Endothelial cell of umbilical vein (primary cell): ENCODE measurements at regions not wholly inside any gene's neighbourhood (a gene's known extent, or its start where the extent isn't known, plus 50 kb on each side); places are given as distances from the start of the nearest gene placed in this dataset.

Experiments used
- BruUV-seq: library from RNA; stranded (reverse); fragments of 400-500 nt; replicated peaks from 2 replicates; lab custom pipeline; 2021; lab: Mats Ljungman, UMichigan
- CTCF ChIA-PET: fragments of 300-600, 350-600 bp; sonication (Branson Sonifier 250); formaldehyde crosslinking; loops from one replicate; lab custom pipeline; 2021; ENCODE audit warnings: antibody characterized with exemption, inconsistent platforms; lab: Charles Lee
- POLR2A ChIA-PET: fragments of 300-600, 350-600 bp; sonication (Branson Sonifier 250); formaldehyde crosslinking; loops from one replicate; lab custom pipeline; 2021; ENCODE audit warnings: antibody characterized with exemption, inconsistent platforms; lab: Charles Lee
- DNase-seq: peaks from one replicate; pipeline ENCODE4 v3.0.0-alpha.2; 2011; ENCODE audit warnings: low read depth, low spot score
- FAIRE-seq: peaks from 2 replicates; lab custom pipeline; 2011; peaks lifted over from hg19 to GRCh38; lab: Jason Lieb, UNC
- H2AFZ ChIP-seq: 2 replicates; pipeline ENCODE4 v1.6.0; 2012; ENCODE audit warnings: low read depth, low read length, control low read depth, inconsistent platforms
- H3K27ac ChIP-seq: 2 replicates; pipeline ENCODE4 v1.5.1; 2011; ENCODE audit warnings: low read depth, mild to moderate bottlenecking, control low read depth, low read length, moderate library complexity; ENCODE audit not compliant: insufficient read depth
- H3K27me3 ChIP-seq, 2 experiments: 2 replicates each; pipeline versions ENCODE4 v1.6.0 to v1.6.1; 2011; ENCODE audit warnings: low read length in 2 of 2, mixed read lengths in 1 of 2; ENCODE audit not compliant: control insufficient read depth in 2 of 2, insufficient read depth in 2 of 2
- H3K36me3 ChIP-seq, 2 experiments: 2 replicates in 1 of 2; 3 replicates in 1 of 2; pipeline ENCODE4 v1.5.1; 2011; ENCODE audit warnings: low read length in 2 of 2, mild to moderate bottlenecking in 1 of 2, moderate library complexity in 1 of 2; ENCODE audit not compliant: control insufficient read depth in 2 of 2, insufficient read depth in 2 of 2; ENCODE audit errors: extremely low read depth in 1 of 2
- H3K4me1 ChIP-seq: 3 replicates; pipeline ENCODE4 v1.5.1; 2011; ENCODE audit warnings: mild to moderate bottlenecking, low read length; ENCODE audit not compliant: control insufficient read depth, insufficient read depth; ENCODE audit errors: extremely low read depth
- H3K4me2 ChIP-seq: 2 replicates; pipeline ENCODE4 v1.6.1; 2011; ENCODE audit warnings: low read length, control low read depth, mixed read lengths; ENCODE audit not compliant: insufficient read depth
- H3K4me3 ChIP-seq, 3 experiments: fragments of 200-600 bp in 1 of 3; sonication (generic), shearing (Covaris generic) in 1 of 3; replicated peaks in 1 of 3; 2 replicates each; pipeline ENCODE4 v1.5.1; 2011 to 2016; ENCODE audit warnings: control low read depth in 3 of 3, low read length in 3 of 3, mild to moderate bottlenecking in 2 of 3, inconsistent platforms in 1 of 3, low read depth in 1 of 3, moderate library complexity in 1 of 3; ENCODE audit not compliant: insufficient read depth in 1 of 3
- H3K79me2 ChIP-seq: 2 replicates; pipeline ENCODE4 v1.6.0; 2012; ENCODE audit warnings: low read length, inconsistent platforms; ENCODE audit not compliant: control insufficient read depth, insufficient read depth
- H3K9ac ChIP-seq: replicated peaks from 2 replicates; pipeline ENCODE3; 2011; ENCODE audit warnings: low read length, control low read depth; ENCODE audit not compliant: insufficient read depth; ENCODE audit errors: extremely low read depth
- H3K9me1 ChIP-seq: replicated peaks from 3 replicates; pipeline ENCODE4 v1.6.0; 2011; ENCODE audit warnings: mild to moderate bottlenecking, low read length; ENCODE audit not compliant: control insufficient read depth, insufficient read depth; ENCODE audit errors: extremely low read depth
- H3K9me3 ChIP-seq: replicated peaks from 2 replicates; pipeline ENCODE4 v1.5.1; 2012; ENCODE audit warnings: low read length, inconsistent platforms; ENCODE audit not compliant: control insufficient read depth, insufficient read depth
- H4K20me1 ChIP-seq: replicated peaks from 2 replicates; pipeline ENCODE3; 2011; ENCODE audit warnings: mild to moderate bottlenecking, low read length; ENCODE audit not compliant: control insufficient read depth, insufficient read depth; ENCODE audit errors: extremely low read depth
- CTCF ChIP-seq, 2 donors: IDR thresholded peaks; 1 replicate in 1 of 2; 2 replicates in 1 of 2; pipeline ENCODE4 v1.5.1; 2011; ENCODE audit warnings: low read length in 2 of 2, mild to moderate bottlenecking in 2 of 2, moderate library complexity in 2 of 2, control low read depth in 1 of 2, inconsistent platforms in 1 of 2, low read depth in 1 of 2; ENCODE audit not compliant: insufficient read depth in 1 of 2; ENCODE audit errors: extremely low read depth in 1 of 2
- EZH2 ChIP-seq: IDR thresholded peaks from 2 replicates; pipeline ENCODE4 v1.6.1; 2012; ENCODE audit warnings: borderline replicate concordance, low read depth, mild to moderate bottlenecking, moderate library complexity, low read length, inconsistent platforms; ENCODE audit not compliant: severe bottlenecking
- FOS ChIP-seq: IDR thresholded peaks from 2 replicates; pipeline ENCODE4 v1.6.1; 2011; ENCODE audit warnings: mild to moderate bottlenecking, low read length, moderate library complexity, borderline replicate concordance; ENCODE audit not compliant: insufficient read depth
- GATA2 ChIP-seq: IDR thresholded peaks from 2 replicates; pipeline ENCODE4 v1.7.0; 2011; ENCODE audit warnings: low read depth, mild to moderate bottlenecking, moderate library complexity, mixed read lengths, low read length; ENCODE audit not compliant: insufficient read length, insufficient read depth
- JUN ChIP-seq: IDR thresholded peaks from 2 replicates; pipeline ENCODE4 v1.6.1; 2011; ENCODE audit warnings: borderline replicate concordance, low read depth; ENCODE audit not compliant: insufficient read length, insufficient read depth
- MAX ChIP-seq: IDR thresholded peaks from 2 replicates; pipeline ENCODE4 v1.6.1; 2011; ENCODE audit not compliant: insufficient read depth, insufficient read length
- MYC ChIP-seq: IDR thresholded peaks from one replicate; pipeline ENCODE4 v1.6.1; 2011; ENCODE audit warnings: mild to moderate bottlenecking, low read depth, low read length
- POLR2A ChIP-seq: IDR thresholded peaks from 2 replicates; pipeline ENCODE4 v1.6.1; 2012; ENCODE audit warnings: low read depth, mild to moderate bottlenecking, control low read depth, low read length
- POLR2AphosphoS5 ChIP-seq: IDR thresholded peaks from 2 replicates; pipeline ENCODE4 v1.6.1; 2012; ENCODE audit warnings: low read depth, mild to moderate bottlenecking, control low read depth, low read length, moderate library complexity; ENCODE audit not compliant: insufficient read depth
- dilution Hi-C: fragments of 300-500 bp; cut with MboI; formaldehyde crosslinking; loops from one replicate; pipeline ENCODE4 v1.15.0; 2019; ENCODE audit warnings: low sequenced_read_pairs; ENCODE audit not compliant: extremely low pct_ligation_motif_present
- intact Hi-C: fragments of 100-400 bp; cut with micrococcal nuclease; formaldehyde crosslinking; loops from one replicate; pipeline ENCODE4 v1.10.0; 2022

GRCh38 chrX:13102636-13103035, 58.2 kb upstream of the FAM9C start:
- Histone ChIP-seq H3K9ac (peak overlapping the region; percentile 31), H3K4me1 (peaks cover 49% of the 10 kb centered on the region), H3K27me3 (no peaks in the 10 kb centered on the region), H2AFZ (no peak overlapping the region), H3K36me3 (no peaks in the 10 kb centered on the region), H3K4me3 (no peak overlapping the region), H3K9me3 (no peaks in the 10 kb centered on the region), H3K79me2 (no peaks in the 10 kb centered on the region), H3K4me2 (peak overlapping the region; percentile 29), H3K9me1 (no peaks in the 10 kb centered on the region), H3K27ac (peak overlapping the region; percentile 80), H4K20me1 (no peaks in the 10 kb centered on the region)
- CTCF ChIA-PET = interaction anchor here (0.9 to 1.3 kb wide), 3 partner anchors 121 to 386 kb away, joined by 3 to 5 read pairs (median 5); no protein-coding TSS in a partner anchor
- peak; percentile 51 for DNase-seq
- dilution Hi-C loops (no loop called here), intact Hi-C loops (loop anchor here (1.0 to 5.0 kb wide), 3 partner anchors 8 to 385 kb away; no protein-coding TSS in a partner anchor)
- POLR2A ChIA-PET = interaction anchor here (1.0 kb wide), 1 partner anchor 21 kb away, joined by 3 read pairs; no protein-coding TSS in a partner anchor
- TF ChIP-seq MYC = no peak
- no peak for TF ChIP-seq GATA2
- no peak for TF ChIP-seq CTCF (IDR thresholded peaks at IDR 0.05; ENCODE audit: extremely low read depth in 1 of 2, insufficient read depth in 1 of 2, low read depth in 1 of 2, low read length in 2 of 2)
- TF ChIP-seq FOS = no peak
- no peak for TF ChIP-seq POLR2A
- TF ChIP-seq JUN = no peak
- TF ChIP-seq POLR2AphosphoS5 = no peak
- TF ChIP-seq EZH2 = no peak
- TF ChIP-seq MAX = no peak
- no peak for FAIRE-seq
- no TSS peak for BruUV-seq
